ENCODE measurements at regions not wholly inside any gene's neighbourhood (a gene's known extent, or its start where the extent isn't known, plus 50 kb on each side); places are given as distances from the start of the nearest gene placed in this dataset.

DNA sequence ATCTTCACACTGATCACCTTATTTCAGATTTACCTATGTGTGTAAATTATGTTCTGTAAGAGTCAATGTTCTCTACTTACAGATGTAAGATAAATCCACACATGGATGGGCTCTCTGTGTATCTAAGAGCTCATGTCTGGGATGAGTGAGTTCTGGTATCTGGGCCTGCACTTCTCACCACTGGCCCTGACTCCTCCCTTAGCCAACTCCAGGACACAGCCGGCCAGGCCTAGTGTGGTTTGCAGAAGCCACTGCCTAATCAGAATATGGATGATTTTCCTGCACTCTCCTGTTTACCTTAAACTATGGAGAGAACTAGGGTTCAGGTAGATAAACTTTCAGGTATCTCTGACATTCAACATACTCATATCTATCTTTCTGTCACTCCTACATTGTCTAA lies 1284.8 kb downstream of the TMEM121 start:
- Histone ChIP-seq H2AFZ (ENCODE audit: low read depth, low read length) (no peak overlapping the region), H3K4me3 (ENCODE audit: low read length) (no peak overlapping the region), H3K4me1 (ENCODE audit: insufficient read depth, low read length) (no peaks in the 10 kb centered on the region), H3K9me3 (ENCODE audit: low read length) (no peaks in the 10 kb centered on the region), H3K27me3 (ENCODE audit: insufficient read depth, low read length) (peaks cover 12% of the 10 kb centered on the region), H3K36me3 (ENCODE audit: insufficient read depth, low read length) (no peaks in the 10 kb centered on the region)

- no peak overlapping the region for H2AFZ ChIP-seq (ENCODE audit: low read depth, low read length)
- no peaks in the 10 kb centered on the region for H3K36me3 ChIP-seq (ENCODE audit: insufficient read depth, low read length)
Measured at GRCh38 chr14:106812788-106813476, 1286.5 kb downstream of the TMEM121 start.

GRCh38 chr14:106813477-106813823 lies 1287.1 kb downstream of the TMEM121 start:
- Histone ChIP-seq H2AFZ (ENCODE audit: low read depth, low read length) (no peak overlapping the region), H3K36me3 (ENCODE audit: insufficient read depth, low read length) (no peaks in the 10 kb centered on the region), H3K4me3 (ENCODE audit: low read length) (no peak overlapping the region), H3K27me3 (ENCODE audit: insufficient read depth, low read length) (peaks cover 12% of the 10 kb centered on the region), H3K9me3 (ENCODE audit: low read length) (no peaks in the 10 kb centered on the region), H3K4me1 (ENCODE audit: insufficient read depth, low read length) (no peaks in the 10 kb centered on the region)

More at GRCh38 chr14:106812788-106813476, 1286.5 kb downstream of the TMEM121 start:
- H3K27me3 ChIP-seq (ENCODE audit: insufficient read depth, low read length), result peaks cover 12% of the 10 kb centered on the region
- H3K4me1 ChIP-seq (ENCODE audit: insufficient read depth, low read length), result no peaks in the 10 kb centered on the region
- no peaks in the 10 kb centered on the region for H3K9me3 ChIP-seq (ENCODE audit: low read length)
- H3K4me3 ChIP-seq (ENCODE audit: low read length), result no peak overlapping the region

DNA sequence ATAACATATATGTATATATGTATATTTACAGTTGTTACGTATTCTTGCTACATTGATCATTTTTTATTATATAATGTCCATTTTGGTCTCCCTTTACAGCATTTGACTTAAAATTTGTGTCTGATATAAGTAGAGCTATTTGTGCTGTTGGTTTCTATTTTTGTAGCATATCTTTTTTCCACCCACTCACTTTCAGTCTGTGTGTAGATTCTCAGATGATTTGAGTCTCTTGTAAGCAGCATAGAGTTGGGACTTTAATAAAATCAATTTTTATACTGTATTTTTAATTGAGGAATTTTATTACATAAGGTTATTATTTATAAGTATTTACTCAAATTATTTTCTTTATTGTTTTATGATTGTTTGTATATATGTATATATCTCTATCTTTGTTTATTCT lies 1293.7 kb downstream of the TMEM121 start:
- H3K4me1 ChIP-seq (ENCODE audit: insufficient read depth, low read length), result no peaks in the 10 kb centered on the region
- no peaks in the 10 kb centered on the region for H3K9me3 ChIP-seq (ENCODE audit: low read length)
- H3K27me3 ChIP-seq (ENCODE audit: insufficient read depth, low read length), result peaks cover 3% of the 10 kb centered on the region
- H3K36me3 ChIP-seq (ENCODE audit: insufficient read depth, low read length), result no peaks in the 10 kb centered on the region
- H3K4me3 ChIP-seq (ENCODE audit: low read length), result no peak overlapping the region
- H2AFZ ChIP-seq (ENCODE audit: low read depth, low read length), result no peak overlapping the region

DNA sequence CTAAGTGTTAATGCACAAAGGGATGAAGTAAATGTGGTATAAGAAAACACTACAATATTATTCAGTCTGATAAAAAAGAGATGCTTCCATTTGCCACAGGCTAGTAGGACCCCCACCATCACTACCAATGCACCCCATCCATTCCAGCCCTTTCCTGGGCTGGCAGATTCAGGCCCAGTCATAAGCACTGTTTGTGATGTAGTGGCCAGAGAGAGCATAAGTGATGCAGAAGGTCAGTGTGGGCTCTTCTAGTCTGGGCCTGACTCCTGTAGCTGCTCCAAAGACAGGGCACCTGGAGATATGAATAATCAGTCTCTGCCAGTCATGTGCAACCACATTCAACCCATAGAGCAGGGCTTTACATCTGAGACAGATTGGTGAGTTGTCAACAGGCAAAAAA lies 1294.7 kb downstream of the TMEM121 start:
- no peaks in the 10 kb centered on the region for H3K9me3 ChIP-seq (ENCODE audit: low read length)
- no peak overlapping the region for H3K4me3 ChIP-seq (ENCODE audit: low read length)
- no peak overlapping the region for H2AFZ ChIP-seq (ENCODE audit: low read depth, low read length)

DNA sequence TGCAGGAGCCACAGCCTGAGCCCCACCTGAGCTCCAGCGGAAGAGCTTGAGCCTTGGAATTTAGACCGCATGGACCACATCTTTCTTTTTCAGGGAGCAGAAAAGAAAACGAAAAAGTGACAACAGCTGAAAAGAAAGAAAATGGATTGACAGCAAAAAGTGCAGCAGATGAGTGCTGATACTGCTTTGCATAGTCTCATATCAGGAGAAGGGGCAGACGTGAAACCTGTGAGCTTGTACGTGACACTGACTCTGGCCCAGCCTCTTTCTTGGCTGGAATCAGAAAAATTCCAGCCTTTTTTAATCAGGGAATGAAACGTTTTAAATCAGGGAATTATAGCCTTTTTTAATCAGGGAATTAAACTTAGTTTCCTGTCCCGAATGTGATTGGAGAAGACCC lies 1296.5 kb downstream of the TMEM121 start:
- Histone ChIP-seq H3K27me3 (ENCODE audit: insufficient read depth, low read length) (peaks cover 5% of the 10 kb centered on the region), H3K4me1 (ENCODE audit: insufficient read depth, low read length) (no peaks in the 10 kb centered on the region), H3K4me3 (ENCODE audit: low read length) (no peak overlapping the region), H2AFZ (ENCODE audit: low read depth, low read length) (no peak overlapping the region), H3K9me3 (ENCODE audit: low read length) (no peaks in the 10 kb centered on the region), H3K36me3 (ENCODE audit: insufficient read depth, low read length) (no peaks in the 10 kb centered on the region)

More for the DNA sequence above, 1294.7 kb downstream of the TMEM121 start:
- no peaks in the 10 kb centered on the region for H3K36me3 ChIP-seq (ENCODE audit: insufficient read depth, low read length)
- no peaks in the 10 kb centered on the region for H3K4me1 ChIP-seq (ENCODE audit: insufficient read depth, low read length)
- peaks cover 5% of the 10 kb centered on the region for H3K27me3 ChIP-seq (ENCODE audit: insufficient read depth, low read length)

GRCh38 chr14:106823552-106823951 lies 1297.2 kb downstream of the TMEM121 start:
- peaks cover 5% of the 10 kb centered on the region for H3K27me3 ChIP-seq (ENCODE audit: insufficient read depth, low read length)
- no peaks in the 10 kb centered on the region for H3K9me3 ChIP-seq (ENCODE audit: low read length)
- H2AFZ ChIP-seq (ENCODE audit: low read depth, low read length), result no peak overlapping the region

GRCh38 chr14:106826833-106827369 lies 1300.5 kb downstream of the TMEM121 start:
- peaks cover 5% of the 10 kb centered on the region for H3K27me3 ChIP-seq (ENCODE audit: insufficient read depth, low read length)
- no peaks in the 10 kb centered on the region for H3K9me3 ChIP-seq (ENCODE audit: low read length)
- H3K36me3 ChIP-seq (ENCODE audit: insufficient read depth, low read length), result no peaks in the 10 kb centered on the region
- no peak overlapping the region for H3K4me3 ChIP-seq (ENCODE audit: low read length)
- no peak overlapping the region for H2AFZ ChIP-seq (ENCODE audit: low read depth, low read length)
- H3K4me1 ChIP-seq (ENCODE audit: insufficient read depth, low read length), result no peaks in the 10 kb centered on the region

More at GRCh38 chr14:106823552-106823951, 1297.2 kb downstream of the TMEM121 start:
- H3K4me3 ChIP-seq (ENCODE audit: low read length), result no peak overlapping the region
- H3K4me1 ChIP-seq (ENCODE audit: insufficient read depth, low read length), result no peaks in the 10 kb centered on the region
- H3K36me3 ChIP-seq (ENCODE audit: insufficient read depth, low read length), result no peaks in the 10 kb centered on the region

GRCh38 chr14:106831322-106831720 lies 1304.9 kb downstream of the TMEM121 start:
- H3K4me3 ChIP-seq (ENCODE audit: low read length), result no peak overlapping the region
- no peaks in the 10 kb centered on the region for H3K9me3 ChIP-seq (ENCODE audit: low read length)
- no peak overlapping the region for H2AFZ ChIP-seq (ENCODE audit: low read depth, low read length)

GRCh38 chr14:106837870-106838269 lies 1311.5 kb downstream of the TMEM121 start:
- no peak overlapping the region for H2AFZ ChIP-seq (ENCODE audit: low read depth, low read length)
- H3K36me3 ChIP-seq (ENCODE audit: insufficient read depth, low read length), result no peaks in the 10 kb centered on the region
- no peaks in the 10 kb centered on the region for H3K27me3 ChIP-seq (ENCODE audit: insufficient read depth, low read length)
- H3K4me3 ChIP-seq (ENCODE audit: low read length), result no peak overlapping the region
- no peaks in the 10 kb centered on the region for H3K9me3 ChIP-seq (ENCODE audit: low read length)
- H3K4me1 ChIP-seq (ENCODE audit: insufficient read depth, low read length), result no peaks in the 10 kb centered on the region

More at GRCh38 chr14:106831322-106831720, 1304.9 kb downstream of the TMEM121 start:
- Histone ChIP-seq H3K27me3 (ENCODE audit: insufficient read depth, low read length) (no peaks in the 10 kb centered on the region), H3K4me1 (ENCODE audit: insufficient read depth, low read length) (no peaks in the 10 kb centered on the region), H3K36me3 (ENCODE audit: insufficient read depth, low read length) (no peaks in the 10 kb centered on the region)

DNA sequence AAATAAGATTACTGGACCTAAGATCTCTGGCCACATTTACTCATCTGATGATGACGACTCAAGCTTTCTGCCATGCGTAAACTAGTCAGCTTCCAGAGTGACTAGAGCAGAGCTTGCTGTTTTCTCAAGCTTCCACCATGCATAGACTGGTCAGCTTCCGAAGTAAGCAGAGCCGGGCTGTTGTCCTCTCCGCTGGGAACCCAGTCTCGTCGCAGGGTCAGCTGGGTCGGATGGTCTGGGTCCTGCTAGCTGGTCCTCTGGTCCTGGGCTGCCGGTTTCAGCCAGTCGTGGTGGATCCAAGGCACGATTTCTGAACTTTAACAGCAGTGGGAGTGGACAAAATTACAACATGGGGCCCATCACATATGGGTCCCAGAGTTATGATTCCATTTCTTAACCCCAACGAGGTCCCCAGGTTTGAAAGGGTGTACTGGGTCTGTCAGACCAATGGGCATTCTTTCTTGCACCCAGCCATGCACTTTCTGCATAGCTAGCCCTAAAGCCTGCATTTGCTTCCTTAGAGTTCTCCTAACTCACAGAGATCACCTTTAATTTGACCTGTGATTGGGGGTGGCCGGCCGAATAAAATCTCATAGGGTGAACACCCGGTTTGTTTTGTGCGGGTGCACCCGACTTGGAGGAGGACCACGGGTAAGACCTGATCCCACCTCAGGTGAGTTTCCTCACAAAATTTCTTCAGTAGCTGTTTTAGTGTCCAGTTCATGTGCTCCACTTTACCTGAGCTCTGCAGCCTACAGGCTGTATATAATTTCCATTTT lies 1312.8 kb downstream of the TMEM121 start:
- no peaks in the 10 kb centered on the region for H3K27me3 ChIP-seq (ENCODE audit: insufficient read depth, low read length)
- no peaks in the 10 kb centered on the region for H3K9me3 ChIP-seq (ENCODE audit: low read length)
- H3K4me1 ChIP-seq (ENCODE audit: insufficient read depth, low read length), result no peaks in the 10 kb centered on the region
- no peaks in the 10 kb centered on the region for H3K36me3 ChIP-seq (ENCODE audit: insufficient read depth, low read length)
- H3K4me3 ChIP-seq (ENCODE audit: low read length), result no peak overlapping the region
- no peak overlapping the region for H2AFZ ChIP-seq (ENCODE audit: low read depth, low read length)

DNA sequence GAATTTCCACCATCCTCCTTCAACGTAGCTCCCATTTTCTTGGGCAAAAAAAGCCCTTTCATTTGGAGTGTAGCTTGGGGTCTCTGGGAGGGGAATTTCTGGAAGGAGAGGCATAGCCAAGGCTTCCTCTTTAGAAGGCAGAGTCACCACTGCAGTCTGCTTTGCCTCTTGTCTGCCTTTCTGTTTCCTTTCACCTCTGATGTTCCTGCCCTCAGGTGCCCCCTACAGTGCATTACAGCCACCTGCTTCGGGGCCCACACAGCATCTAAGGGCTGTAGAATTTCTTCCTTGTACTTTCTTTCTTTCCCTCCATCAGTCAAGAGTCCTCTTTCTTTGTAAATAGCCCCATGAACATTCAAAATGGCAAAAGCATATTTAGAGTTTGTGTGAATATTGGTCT lies 1313.9 kb downstream of the TMEM121 start:
- H3K4me3 ChIP-seq (ENCODE audit: low read length), result no peak overlapping the region
- H3K27me3 ChIP-seq (ENCODE audit: insufficient read depth, low read length), result no peaks in the 10 kb centered on the region
- H3K4me1 ChIP-seq (ENCODE audit: insufficient read depth, low read length), result no peaks in the 10 kb centered on the region
- H2AFZ ChIP-seq (ENCODE audit: low read depth, low read length), result no peak overlapping the region
- no peaks in the 10 kb centered on the region for H3K9me3 ChIP-seq (ENCODE audit: low read length)
- no peaks in the 10 kb centered on the region for H3K36me3 ChIP-seq (ENCODE audit: insufficient read depth, low read length)

- Histone ChIP-seq H3K4me1 (ENCODE audit: insufficient read depth, low read length) (no peaks in the 10 kb centered on the region), H2AFZ (ENCODE audit: low read depth, low read length) (no peak overlapping the region), H3K9me3 (ENCODE audit: low read length) (no peaks in the 10 kb centered on the region), H3K36me3 (ENCODE audit: insufficient read depth, low read length) (no peaks in the 10 kb centered on the region), H3K27me3 (ENCODE audit: insufficient read depth, low read length) (no peaks in the 10 kb centered on the region), H3K4me3 (ENCODE audit: low read length) (no peak overlapping the region)
Measured at GRCh38 chr14:106840991-106841390, 1314.6 kb downstream of the TMEM121 start.

All from neuron (in vitro differentiated cells).